HepG2 (cell line): ENCODE measurements at regions not wholly inside any gene's neighbourhood (a gene's known extent, or its start where the extent isn't known, plus 50 kb on each side); places are given as distances from the start of the nearest gene placed in this dataset.

ENCODE experiments used
- HNRNPH1 ChIP-seq: fragments of 200-400 bp; formaldehyde crosslinking; optimal IDR thresholded peaks from 2 replicates; pipeline ENCODE3; 2017; ENCODE audit warnings: mild to moderate bottlenecking, low read depth, low read length
- HOXA7 ChIP-seq: sonication (generic); formaldehyde crosslinking; IDR thresholded peaks from 2 replicates; pipeline ENCODE4 v1.8.1; 2022; ENCODE audit warnings: mild to moderate bottlenecking, missing genetic modification reagents, moderate library complexity
- IKZF4 ChIP-seq: sonication (generic); formaldehyde crosslinking; IDR thresholded peaks from 2 replicates; pipeline ENCODE4 v1.5.1; 2020; ENCODE audit warnings: borderline replicate concordance, mild to moderate bottlenecking, low read depth, missing genetic modification reagents; ENCODE audit errors: not compliant biosample characterization
- POLR2AphosphoS5 ChIP-seq: IDR thresholded peaks from 2 replicates; pipeline ENCODE4 v1.6.1; 2012; ENCODE audit warnings: low read depth, low read length
- RFX3 ChIP-seq: IDR thresholded peaks from 2 replicates; pipeline ENCODE4 v1.6.1; 2016; ENCODE audit warnings: missing biosample characterization, missing genetic modification reagents
- RXRA ChIP-seq: sonication (generic); formaldehyde crosslinking; IDR thresholded peaks from 2 replicates; pipeline ENCODE4 v1.5.1; 2020; ENCODE audit warnings: missing genetic modification reagents
- TCF12 ChIP-seq, 2 experiments: fragments of 450-650 bp in 1 of 2; sonication (generic) in 1 of 2; formaldehyde crosslinking in 1 of 2; IDR thresholded peaks; 2 replicates each; pipeline versions ENCODE4 v1.6.1 to v1.8.0; 2017 to 2022; ENCODE audit warnings: antibody characterized with exemption in 1 of 2, mild to moderate bottlenecking in 1 of 2, missing genetic modification reagents in 1 of 2, moderate library complexity in 1 of 2
- TP53 ChIP-seq: sonication (generic); formaldehyde crosslinking; conservative IDR thresholded peaks from 2 replicates; pipeline ENCODE4 v1.4.0; 2020; ENCODE audit warnings: missing genetic modification reagents
- ZNF101 ChIP-seq: sonication (generic); formaldehyde crosslinking; IDR thresholded peaks from 2 replicates; pipeline ENCODE4 v1.4.0; 2020; ENCODE audit warnings: mild to moderate bottlenecking, low read depth, missing genetic modification reagents, borderline replicate concordance
- TF ChIP-seq, protein P1 (sequence below): IDR thresholded peaks from 2 replicates; pipeline ENCODE4 v1.6.1; 2012; ENCODE audit warnings: inconsistent platforms

- TF ChIP-seq TCF12 (IDR thresholded peaks at IDR 0.05) (no peak), TCF12 (CRISPR knock-in tag; IDR thresholded peaks at IDR 0.05) (no peak), RXRA (CRISPR knock-in tag) (no peak), ZNF101 (CRISPR knock-in tag) (no peak), IKZF4 (CRISPR knock-in tag) (no peak), POLR2AphosphoS5 (no peak), HOXA7 (CRISPR knock-in tag) (no peak), RFX3 (CRISPR knock-in tag) (no peak), TP53 (no peak), HNRNPH1 (no peak)
- TF ChIP-seq, protein P1, sequence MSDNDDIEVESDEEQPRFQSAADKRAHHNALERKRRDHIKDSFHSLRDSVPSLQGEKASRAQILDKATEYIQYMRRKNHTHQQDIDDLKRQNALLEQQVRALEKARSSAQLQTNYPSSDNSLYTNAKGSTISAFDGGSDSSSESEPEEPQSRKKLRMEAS: no peak
Observed at GRCh38 chr7:415646-416525, 103.8 kb downstream of the PDGFA start.
